ENCODE measurements at regions not wholly inside any gene's neighbourhood (a gene's known extent, or its start where the extent isn't known, plus 50 kb on each side); places are given as distances from the start of the nearest gene placed in this dataset.
A peak's percentile ranks its signal among the peaks of the same experiment; 100 is the strongest.

- DNase-seq (ENCODE audit: low spot score), result no peak
Measured at GRCh38 chr1:239682046-239682445, 295.7 kb downstream of the CHRM3 start.

GRCh38 chr1:239682960-239683359, 296.6 kb downstream of the CHRM3 start:
- DNase-seq (ENCODE audit: low spot score), result no peak

- no peak for DNase-seq (ENCODE audit: low spot score)
Measured at GRCh38 chr1:239686386-239686785, 300.0 kb downstream of the CHRM3 start.

GRCh38 chr1:239696317-239696716, 309.9 kb downstream of the CHRM3 start:
- no peak for DNase-seq (ENCODE audit: low spot score)

- DNase-seq (ENCODE audit: low spot score), result no peak
Measured at GRCh38 chr1:239700667-239701066, 314.3 kb downstream of the CHRM3 start.

GRCh38 chr1:239703075-239703474, 316.7 kb downstream of the CHRM3 start:
- no peak for DNase-seq (ENCODE audit: low spot score)

GRCh38 chr1:239706245-239706892, 320.0 kb downstream of the CHRM3 start:
- no peak for DNase-seq (ENCODE audit: low spot score)

- no peak for DNase-seq (ENCODE audit: low spot score)
Measured at GRCh38 chr1:239707615-239708014, 321.2 kb downstream of the CHRM3 start.

- no peak for DNase-seq (ENCODE audit: low spot score)
Measured at GRCh38 chr1:239708622-239709021, 322.3 kb downstream of the CHRM3 start.

GRCh38 chr1:239711768-239712167, 325.4 kb downstream of the CHRM3 start:
- DNase-seq (ENCODE audit: low spot score), result no peak

- DNase-seq (ENCODE audit: low spot score), result peak; percentile 26
Measured at GRCh38 chr1:239717097-239717917, 330.9 kb downstream of the CHRM3 start.

GRCh38 chr1:239717918-239718184, 331.5 kb downstream of the CHRM3 start:
- no peak for DNase-seq (ENCODE audit: low spot score)

- DNase-seq (ENCODE audit: low spot score), result no peak
Measured at GRCh38 chr1:239718571-239718970, 332.2 kb downstream of the CHRM3 start.

GRCh38 chr1:239718997-239719628, 332.7 kb downstream of the CHRM3 start:
- peak; percentile 46 for DNase-seq (ENCODE audit: low spot score)

- DNase-seq (ENCODE audit: low spot score), result peak; percentile 65
Measured at GRCh38 chr1:239719642-239720258, 333.4 kb downstream of the CHRM3 start.

GRCh38 chr1:239722035-239722434, 335.7 kb downstream of the CHRM3 start:
- DNase-seq (ENCODE audit: low spot score), result no peak

GRCh38 chr1:239723776-239724367, 337.5 kb downstream of the CHRM3 start:
- DNase-seq (ENCODE audit: low spot score), result no peak

GRCh38 chr1:239725371-239725770, 339.0 kb downstream of the CHRM3 start:
- DNase-seq (ENCODE audit: low spot score), result no peak

- no peak for DNase-seq (ENCODE audit: low spot score)
Measured at GRCh38 chr1:239725933-239726332, 339.6 kb downstream of the CHRM3 start.

- DNase-seq (ENCODE audit: low spot score), result no peak
Measured at GRCh38 chr1:239730378-239730777, 344.0 kb downstream of the CHRM3 start.

- DNase-seq (ENCODE audit: low spot score), result no peak
Measured at GRCh38 chr1:239731082-239731748, 344.8 kb downstream of the CHRM3 start.

GRCh38 chr1:239732770-239733169, 346.4 kb downstream of the CHRM3 start:
- no peak for DNase-seq (ENCODE audit: low spot score)
